ENCODE measurements at regions not wholly inside any gene's neighbourhood (a gene's known extent, or its start where the extent isn't known, plus 50 kb on each side); places are given as distances from the start of the nearest gene placed in this dataset.

DNA sequence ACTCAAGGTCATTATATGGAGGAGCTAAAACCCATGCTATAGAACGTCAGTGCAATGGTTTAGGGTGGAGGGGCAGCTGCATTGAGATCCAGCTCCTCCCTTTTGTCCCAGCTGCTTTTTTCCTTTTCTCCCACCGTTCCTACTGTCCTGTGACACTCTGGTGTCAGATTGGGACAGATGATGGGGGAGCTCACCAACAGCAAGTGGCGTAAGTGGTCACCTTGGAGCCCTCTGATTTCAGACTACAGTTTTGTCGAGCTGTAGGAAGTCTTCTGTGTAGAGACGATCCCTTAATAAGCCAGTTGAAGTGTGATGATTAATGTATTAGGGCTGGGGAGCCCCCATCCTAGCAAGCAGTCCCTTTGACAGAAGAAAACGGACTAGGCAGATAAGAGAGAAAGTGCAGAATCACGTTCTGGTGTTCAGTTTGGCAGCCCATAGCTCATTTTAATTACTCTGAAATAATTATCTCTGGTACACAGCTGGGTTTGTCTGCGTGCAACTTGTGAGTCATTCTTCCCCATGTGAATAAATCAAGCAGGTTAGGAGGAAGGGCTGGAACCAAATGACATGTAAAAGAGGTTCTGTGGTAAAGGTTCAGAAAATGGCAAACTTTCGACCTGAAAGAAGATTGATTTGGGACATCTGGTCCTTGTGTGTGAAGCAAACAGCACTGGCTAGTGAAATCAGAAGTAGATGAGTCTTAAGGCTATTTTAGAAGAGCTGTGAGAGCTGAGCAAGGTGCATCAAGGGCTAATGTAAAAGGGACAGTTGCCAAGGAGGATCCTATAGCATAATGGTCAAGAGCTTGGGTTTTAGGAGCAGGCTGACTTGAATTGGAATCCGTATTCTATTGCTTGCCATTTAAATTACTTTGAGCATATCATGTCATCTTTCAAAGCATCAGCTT, 241.4 kb downstream of the EDEM1 start:
- no peak for DNase-seq (ENCODE audit: low read depth in 3 of 3)

DNA sequence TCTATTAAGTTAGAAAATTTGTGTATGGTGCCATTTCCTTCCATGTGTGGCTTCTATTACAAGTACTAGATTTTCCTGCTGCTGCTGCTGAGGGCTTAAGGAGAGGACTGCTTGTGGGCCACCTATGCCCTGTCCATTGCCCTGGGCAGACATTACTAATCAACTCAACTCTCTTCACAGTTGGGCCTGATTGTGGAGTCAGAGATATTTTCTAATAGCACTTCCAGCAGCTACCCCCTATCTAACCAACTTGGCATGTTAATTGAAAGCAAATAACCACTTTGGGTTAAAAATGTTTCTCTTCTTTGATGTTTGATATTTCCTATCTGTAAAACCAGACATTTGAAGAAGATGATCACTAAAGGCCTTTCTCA, 242.0 kb downstream of the EDEM1 start:
- DNase-seq (ENCODE audit: low read depth in 3 of 3), result no peak

DNA sequence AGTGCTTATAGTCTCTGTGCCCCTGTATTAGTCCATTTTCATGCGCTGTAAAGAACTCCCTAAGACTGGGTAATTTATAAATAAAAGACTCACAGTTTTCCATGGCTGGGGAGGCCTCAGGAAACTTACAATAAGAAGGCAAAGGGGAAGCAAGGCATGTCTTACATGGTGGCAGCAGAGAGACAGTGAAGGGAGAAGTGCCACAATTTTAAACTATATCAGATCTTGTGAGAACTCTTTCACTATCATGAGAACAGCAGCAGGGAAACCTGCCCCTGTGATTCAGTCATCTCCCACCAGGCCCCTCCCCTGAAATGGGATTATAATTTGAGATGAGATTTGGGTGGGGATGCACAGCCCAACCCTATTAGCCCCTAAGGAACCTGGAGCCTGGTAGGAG, 243.2 kb downstream of the EDEM1 start:
- no peak for DNase-seq (ENCODE audit: low read depth in 3 of 3)

DNA sequence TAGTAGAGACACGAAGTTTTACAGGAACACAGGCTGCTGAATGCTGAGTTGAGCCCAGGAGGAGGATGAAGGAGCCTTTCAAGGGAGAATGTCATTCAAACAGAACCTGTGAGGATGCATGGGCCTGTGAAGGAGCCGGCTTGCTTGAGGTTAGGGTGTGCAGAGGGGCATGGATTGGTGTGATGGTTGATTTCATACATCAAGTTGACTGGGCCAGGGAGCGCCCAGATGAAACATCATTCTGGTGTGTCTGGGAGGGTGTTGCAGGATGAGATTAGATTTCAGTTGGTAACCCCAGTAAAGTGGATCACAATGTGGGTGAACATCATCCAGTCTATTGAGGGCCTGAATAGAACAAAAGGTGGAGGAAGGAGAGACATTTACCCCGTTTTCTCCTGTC, 243.6 kb downstream of the EDEM1 start:
- no peak for DNase-seq (ENCODE audit: low read depth in 3 of 3)

DNA sequence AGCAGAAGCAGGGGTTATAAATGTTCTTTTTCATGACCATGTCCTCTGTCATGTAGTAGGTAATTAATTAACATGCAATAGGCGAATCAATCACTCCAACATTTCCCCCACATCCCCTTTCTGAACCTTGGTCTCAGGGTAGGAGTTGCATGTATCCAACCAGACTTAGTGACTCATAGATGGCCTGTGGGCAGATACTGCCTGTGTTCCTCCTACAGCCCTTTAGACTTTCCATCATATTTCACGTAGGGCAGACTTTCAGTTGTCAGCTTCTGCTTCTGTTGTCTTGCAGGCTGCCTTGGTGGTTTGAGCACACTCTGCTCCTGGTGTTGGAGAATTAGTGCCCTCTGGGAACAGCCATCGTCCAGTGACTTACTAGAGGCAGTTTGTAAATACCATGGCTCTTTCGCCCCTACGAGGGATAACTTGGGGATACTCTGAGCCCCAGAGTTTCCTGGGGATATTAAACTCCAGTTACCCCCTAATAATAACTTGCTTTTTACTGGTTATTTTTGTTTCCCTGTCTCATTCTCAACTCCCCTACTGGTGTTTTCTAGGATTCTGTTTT, 244.4 kb downstream of the EDEM1 start:
- DNase-seq (ENCODE audit: low read depth in 3 of 3), result no peak

DNA sequence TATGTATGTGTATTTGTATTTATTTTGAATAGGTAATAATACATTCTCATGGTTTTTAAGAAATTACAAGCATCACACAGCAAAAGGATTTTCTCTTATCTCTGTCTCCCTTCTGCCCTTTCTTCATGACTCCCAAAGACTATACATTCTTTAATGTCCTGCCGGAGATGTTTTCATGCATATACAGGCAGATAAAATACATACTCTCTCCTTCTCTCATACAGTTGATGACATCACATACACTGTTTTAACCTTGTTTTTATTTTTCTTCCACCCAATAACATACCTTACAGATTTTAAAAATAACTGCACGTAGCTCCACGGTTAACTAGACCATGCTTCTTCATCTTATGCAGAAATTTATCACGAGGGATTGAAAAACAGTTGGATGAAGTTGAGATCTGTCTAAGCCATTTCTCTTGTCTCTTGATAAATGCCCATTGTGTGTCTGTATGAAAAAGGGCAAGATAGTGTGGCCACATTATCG, 249.8 kb downstream of the EDEM1 start:
- no peak for DNase-seq (ENCODE audit: low read depth in 3 of 3)

DNA sequence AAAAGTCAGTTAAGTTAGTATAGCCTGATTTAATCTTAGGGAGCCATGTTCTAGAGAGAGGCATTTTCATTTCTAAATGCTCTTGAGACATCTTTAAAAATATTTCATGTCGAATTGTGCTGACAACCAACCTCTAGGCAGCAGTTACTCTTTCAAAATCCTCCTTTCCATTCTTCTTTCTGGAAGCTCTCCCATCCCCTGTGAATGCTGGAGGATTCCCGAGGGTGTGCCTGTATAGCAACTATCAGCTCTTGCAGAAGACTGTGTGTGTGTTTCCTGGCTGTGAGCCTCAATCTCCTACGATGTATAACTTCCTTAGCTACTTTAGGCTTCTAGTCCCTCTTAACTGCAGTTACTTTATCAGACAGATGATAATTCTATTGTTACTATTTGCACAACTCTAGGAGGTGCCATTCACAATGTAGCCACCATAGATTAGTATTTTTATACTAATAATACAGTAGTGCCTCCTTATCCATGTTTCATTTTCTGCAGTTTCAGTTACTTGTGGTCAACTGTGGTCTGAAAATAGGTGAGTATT, 250.3 kb downstream of the EDEM1 start:
- no peak for DNase-seq (ENCODE audit: low read depth in 3 of 3)

DNA sequence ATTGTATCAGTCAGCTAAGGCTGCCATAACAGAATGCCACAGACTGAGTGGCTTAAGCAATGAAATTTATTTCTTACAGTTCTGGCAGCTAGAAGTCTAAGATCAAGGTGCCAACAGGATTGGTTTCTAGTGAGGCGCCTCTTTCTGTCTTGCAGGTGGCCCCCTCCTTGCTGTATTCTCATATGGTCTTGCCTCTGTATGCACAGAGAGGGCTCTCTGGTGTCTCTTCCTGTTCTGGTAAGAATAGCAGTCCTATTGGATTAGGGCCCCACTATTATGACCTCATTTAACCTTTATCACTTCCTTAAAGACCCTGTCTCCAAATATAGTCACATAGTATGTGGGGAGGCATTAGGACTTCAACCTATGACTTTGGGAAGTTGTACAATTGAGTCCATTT, 253.9 kb downstream of the EDEM1 start:
- DNase-seq (ENCODE audit: low read depth in 3 of 3), result no peak

DNA sequence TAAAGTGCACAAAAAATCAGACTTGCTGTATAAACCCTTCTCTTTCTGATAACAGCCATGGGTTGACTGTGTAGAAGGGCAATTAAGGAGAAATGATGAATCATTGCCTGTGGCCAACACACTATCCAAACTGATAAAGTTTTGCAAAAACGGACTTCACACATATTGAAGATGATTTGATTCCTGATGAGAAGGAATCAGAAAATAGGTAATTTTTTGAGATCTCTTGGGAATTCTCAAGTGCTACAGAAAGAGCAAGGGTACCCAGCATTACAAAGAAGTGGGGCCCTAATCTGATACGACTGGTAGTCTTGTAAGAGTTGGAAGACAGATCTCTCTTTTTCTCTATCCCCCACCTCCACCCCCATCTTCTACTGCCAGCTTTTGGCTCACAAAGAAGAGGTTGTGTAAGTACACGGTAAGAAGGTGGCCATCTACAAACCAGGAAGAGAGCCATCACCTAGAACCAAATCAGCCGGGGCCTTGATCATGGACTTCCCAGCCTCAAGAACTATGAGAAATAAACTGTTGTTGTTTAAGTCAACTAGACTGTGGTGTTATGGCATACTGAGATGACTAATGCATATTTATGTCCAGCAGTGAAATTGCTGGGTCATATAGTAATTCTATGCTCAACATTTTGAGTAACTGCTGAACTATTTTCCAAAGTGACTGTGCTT, 254.7 kb downstream of the EDEM1 start:
- DNase-seq (ENCODE audit: low read depth in 3 of 3), result no peak

DNA sequence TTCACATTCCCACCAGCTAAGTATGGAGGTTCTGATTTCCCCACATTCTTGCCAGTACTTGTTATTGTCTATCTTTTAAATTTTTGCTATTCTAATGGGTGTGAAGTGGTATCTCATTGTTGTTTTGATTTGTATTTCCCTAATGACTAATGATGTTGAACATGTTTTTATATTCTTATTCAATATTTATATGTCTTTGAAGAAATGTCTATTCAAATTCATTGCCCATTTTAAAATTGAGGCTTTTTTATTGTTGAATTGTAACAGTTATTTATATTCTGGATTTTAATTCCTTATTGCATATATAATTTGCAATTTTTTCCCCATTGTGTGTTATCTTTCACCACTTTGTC, 255.3 kb downstream of the EDEM1 start:
- DNase-seq (ENCODE audit: low read depth in 3 of 3), result no peak

DNA sequence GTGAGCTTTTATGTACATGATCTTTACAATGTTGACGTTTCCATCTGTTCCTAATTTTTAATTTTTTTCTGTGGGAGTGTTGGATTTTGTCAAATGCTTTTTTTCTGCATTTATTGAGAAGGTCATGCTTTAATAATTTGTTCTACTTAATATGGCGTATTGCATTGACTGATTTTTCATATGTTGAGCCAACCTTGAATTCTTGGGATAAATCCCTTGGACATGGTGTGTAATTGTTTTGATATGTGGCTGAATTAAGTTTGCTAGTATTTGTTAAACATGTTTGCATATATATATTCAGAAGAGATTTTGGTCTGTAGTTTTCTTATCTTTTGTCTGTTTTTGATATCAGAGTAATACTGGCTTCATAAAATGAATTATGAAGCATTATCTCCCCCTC, 256.7 kb downstream of the EDEM1 start:
- no peak for DNase-seq (ENCODE audit: low read depth in 3 of 3)

DNA sequence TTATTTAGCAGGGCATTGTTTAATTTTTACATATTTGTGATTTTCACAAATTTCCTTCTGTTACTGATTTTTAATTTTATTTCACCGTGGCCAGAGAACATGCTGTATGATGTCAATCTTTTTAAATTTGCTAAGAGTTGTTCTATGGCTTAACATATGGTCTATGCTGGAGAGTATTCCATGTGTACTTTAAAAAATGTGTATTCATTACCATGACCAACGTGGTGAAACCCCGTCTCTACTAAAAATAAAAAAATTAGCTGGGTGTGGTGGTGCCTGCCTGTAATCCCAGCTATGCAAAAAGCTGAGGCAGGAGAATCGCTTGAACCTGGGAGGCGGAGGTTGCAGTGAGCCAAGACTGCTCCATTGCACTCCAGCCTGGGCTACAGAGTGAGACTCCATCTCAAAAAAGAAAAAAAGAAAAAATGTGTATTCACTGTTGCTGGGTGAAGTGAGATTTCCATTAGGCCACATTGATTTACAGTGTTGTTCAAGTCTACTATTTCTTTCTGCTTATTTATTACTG, 258.2 kb downstream of the EDEM1 start:
- DNase-seq (ENCODE audit: low read depth in 3 of 3), result no peak

DNA sequence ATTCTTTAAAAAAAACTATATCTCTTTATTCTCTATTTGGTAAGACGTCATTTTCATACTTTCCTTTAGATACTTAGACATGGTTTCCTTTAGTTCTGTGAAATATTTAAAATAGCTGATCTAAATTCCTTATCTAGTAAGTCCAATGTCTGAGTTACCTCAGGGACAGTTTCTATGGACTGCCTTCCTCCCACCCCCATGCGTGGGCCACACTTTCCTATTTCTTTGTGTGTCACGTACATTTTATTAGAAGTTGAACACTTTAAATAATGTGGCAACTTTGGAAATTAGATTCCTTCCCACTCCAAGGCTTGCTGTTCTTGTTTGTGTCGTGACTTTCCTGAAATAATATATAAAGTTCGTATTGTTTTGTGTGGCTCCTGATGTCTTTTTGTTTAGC, 260.7 kb downstream of the EDEM1 start:
- no peak for DNase-seq (ENCODE audit: low read depth in 3 of 3)

DNA sequence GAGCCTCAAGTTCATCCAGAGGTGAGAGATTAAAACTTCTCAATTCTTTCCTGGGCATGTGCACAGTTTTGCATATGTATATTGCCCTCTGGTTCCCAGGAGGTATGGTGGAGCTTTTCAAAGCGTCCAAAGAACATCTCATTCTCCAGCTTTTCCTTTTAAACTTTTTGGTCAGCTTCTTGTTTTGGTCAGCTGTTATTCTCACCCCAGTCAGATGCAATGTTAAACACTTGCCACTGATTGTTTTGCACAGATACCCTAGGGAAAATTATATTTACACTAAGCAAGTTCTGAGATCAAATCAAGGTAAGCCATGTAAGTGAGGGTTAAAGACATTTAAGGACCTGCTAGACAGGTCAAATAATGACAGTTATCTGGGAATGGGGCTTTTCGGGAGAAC, 261.3 kb downstream of the EDEM1 start:
- no peak for DNase-seq (ENCODE audit: low read depth in 3 of 3)

DNA sequence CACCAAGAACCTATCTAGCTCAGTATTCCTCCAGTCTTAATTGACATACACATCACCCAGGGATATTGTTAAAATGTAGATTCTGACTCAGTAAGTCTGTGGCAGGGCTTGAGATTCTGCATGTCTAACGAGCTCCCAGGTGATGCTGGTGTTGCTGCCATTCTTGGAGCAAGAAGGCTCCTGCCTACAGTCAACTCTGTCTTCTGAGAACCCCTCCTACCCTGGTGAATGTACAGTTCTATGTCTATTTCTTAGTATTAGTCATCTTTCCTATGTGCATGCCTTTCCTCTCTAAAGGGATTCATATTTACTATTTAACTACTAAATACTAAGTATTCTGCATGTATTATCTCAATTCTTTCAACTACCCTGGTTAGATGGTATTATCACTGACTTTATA, 268.7 kb downstream of the EDEM1 start:
- DNase-seq (ENCODE audit: low read depth in 3 of 3), result no peak

DNA sequence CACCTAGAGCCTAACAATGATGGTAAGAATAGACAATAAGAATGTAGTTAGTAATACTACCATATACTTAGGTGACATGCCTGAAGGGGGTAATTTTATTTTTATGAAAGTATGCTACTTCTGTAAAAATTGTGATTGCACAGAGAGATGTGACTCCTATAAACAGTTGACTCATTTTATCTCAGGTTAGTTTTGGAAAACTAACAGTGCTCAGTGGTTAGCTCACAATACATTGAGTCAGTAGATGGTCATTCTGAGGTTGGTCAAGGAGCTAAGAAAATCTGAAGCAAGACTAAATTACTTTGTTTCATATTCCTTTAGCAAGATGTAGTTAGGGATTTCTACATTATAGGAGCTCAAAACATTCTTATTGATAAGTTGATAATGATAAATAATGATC, 271.0 kb downstream of the EDEM1 start:
- DNase-seq (ENCODE audit: low read depth in 3 of 3), result no peak

DNA sequence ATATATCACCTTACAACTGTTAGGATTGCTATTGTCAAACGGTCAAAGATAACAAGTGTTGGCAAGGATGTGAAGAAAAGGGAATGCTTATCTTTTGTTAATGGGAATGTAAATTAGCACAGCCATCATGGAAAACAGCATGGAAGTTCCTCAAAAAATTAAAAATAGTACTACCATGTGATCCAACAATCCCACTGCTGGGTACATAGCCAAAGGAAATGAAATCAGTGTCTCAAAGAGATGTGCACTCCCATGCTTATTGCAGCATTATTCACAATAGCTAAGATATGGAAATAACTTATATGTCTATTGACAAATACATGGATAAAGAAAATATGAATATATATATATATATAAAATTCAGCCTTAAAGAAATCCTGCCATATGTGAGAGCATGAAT, 274.6 kb downstream of the EDEM1 start:
- DNase-seq (ENCODE audit: low read depth in 3 of 3), result no peak

DNA sequence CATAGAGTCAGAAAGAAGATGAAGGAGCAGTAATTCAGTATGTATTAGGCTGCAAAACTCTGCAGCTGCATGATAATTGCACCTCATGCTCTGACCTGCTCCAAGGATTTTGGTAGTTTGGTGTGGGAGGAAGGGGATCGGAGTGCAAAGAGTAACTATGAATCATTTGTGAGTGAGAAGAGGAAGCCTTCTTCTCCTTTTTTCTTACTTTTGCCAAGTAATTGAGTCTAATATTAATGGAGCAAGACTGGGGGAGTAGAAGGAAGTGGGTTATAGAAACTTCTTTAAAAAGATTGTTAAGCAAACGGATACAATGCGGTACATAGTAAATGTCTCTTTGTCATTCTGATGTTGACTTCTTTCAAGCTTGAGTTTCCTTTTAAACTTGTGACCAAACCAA, 276.5 kb downstream of the EDEM1 start:
- no peak for DNase-seq (ENCODE audit: low read depth in 3 of 3)

DNA sequence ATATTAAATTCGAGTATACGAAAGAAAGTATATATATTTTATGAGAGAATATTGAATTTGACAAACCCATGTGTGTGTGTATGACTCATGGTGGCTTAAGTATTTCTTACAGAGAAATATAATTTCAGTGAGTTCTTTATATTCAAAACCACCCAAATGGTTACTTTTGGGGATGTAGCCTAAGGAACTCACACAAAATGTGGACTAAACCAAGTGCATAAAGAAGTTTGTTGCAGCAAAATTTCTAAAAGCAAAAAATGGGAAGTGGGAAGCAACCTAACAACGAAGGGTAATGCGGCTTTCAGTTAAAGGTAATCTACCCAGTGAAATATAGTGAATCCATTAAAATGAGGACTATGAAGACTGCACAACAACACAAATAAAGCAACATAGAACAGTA, 277.1 kb downstream of the EDEM1 start:
- no peak for DNase-seq (ENCODE audit: low read depth in 3 of 3)

DNA sequence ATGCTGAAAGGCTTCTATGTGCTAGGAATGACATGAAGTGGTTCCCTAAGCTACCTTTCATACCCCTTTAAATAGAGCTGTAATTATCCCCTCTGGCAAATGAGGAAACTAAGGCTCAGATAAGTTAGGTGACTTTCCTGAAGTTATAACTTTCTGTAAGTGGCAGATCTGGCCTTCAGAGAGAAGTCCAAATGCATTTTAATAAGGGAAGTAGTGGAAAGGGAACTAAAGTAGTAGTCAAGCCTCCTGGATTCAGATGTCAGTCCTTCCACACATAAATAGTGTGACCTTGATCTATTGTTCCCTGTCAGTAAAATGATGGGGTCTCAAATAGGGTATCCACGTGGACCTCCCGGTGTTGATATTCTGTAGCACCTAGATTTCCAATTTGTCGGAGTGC, 277.7 kb downstream of the EDEM1 start:
- no peak for DNase-seq (ENCODE audit: low read depth in 3 of 3)

DNA sequence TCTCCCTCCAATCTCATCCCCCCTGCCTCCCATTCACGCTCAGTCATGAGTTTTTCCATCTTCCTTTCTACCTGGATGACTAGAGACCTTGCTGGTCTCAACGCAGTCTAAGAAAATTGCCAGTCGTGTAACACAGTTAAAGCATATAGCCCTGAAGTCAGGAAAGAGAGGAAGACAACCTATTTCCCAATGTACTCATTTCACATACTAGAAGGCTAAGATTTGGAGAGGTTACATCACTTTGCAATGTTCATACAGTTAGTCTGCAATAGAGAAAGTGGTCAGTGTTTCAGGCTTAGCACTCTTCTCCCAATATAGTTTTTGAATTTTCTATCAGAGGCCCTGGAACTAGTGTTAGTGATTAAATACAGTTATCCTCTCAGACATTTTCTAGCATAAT, 278.6 kb downstream of the EDEM1 start:
- no peak for DNase-seq (ENCODE audit: low read depth in 3 of 3)

DNA sequence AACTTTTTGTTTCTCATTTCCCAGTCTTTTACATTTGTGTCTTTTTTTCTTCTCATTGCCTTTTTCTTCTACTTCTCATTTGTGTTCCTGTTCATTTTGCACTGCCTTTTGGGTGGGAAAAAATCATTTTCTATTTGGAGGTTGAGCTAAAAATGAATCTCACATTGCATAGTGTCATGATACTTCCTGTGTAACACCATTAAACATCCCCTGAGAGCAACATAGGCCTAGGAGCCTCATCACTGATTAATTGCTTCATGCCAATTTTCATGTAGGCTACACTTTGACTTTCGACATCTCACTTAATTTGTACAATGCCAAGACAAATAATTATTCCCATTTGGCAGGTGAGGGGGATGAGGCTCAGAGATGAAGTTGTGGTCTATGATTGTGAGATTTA, 279.2 kb downstream of the EDEM1 start:
- DNase-seq (ENCODE audit: low read depth in 3 of 3), result no peak

DNA sequence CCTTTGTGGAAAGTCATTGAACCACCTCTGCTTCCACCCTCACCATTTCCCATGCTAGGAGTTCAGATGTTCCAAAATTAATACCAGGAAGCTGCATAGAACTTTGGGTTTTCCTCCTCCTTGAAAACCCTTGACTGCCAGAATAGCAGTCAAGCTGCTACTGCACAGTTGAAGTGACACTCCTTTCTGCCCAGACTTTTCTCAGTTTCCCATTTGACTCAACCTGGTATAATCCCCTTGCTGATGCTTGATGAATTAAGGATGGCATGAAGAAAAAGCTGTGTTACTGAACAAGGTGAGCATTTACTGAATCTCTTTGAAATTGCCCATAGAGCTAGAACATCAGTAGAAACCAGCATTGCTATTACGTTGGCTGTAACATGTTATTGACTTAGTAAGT, 286.0 kb downstream of the EDEM1 start:
- no peak for DNase-seq (ENCODE audit: low read depth in 3 of 3)

All from stimulated activated CD4-positive, alpha-beta T cell treated with anti-CD3 and anti-CD28 coated beads, TNF-alpha, amount 100 ng/mL, for 24 hours (primary cell).